HG03439 (cell line): ENCODE measurements at regions not wholly inside any gene's neighbourhood (a gene's known extent, or its start where the extent isn't known, plus 50 kb on each side); places are given as distances from the start of the nearest gene placed in this dataset.

Source experiments
- ATAC-seq: cut with Tn5 transposase; IDR thresholded peaks from one replicate; pipeline ENCODE4 v1.9.1; 2021; ENCODE audit warnings: mild to moderate bottlenecking, moderate library complexity; ENCODE audit not compliant: unreplicated experiment

- no peak for ATAC-seq
Measured at GRCh38 chr6:156461647-156462046, 315.5 kb upstream of the ARID1B start.

DNA sequence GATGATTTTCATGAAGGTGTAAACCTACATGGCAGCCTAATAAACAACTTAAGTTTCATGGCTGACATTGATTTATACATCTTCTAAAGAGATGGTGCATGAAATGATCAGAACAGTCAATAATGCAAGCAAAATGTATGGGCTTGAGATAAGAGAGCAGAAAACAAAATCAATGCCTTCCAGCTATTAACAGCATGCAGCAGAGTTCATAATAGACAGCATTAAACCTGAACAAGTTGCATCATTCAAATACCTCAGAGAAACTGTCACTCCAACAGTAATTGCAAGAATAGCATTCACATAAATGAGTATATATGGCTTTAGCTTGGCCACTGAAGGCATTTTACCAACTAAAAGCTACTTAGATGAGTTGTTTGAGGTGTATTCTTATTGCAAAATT, 319.6 kb upstream of the ARID1B start:
- no peak for ATAC-seq

GRCh38 chr6:156455847-156456246, 321.3 kb upstream of the ARID1B start:
- ATAC-seq, result no peak

DNA sequence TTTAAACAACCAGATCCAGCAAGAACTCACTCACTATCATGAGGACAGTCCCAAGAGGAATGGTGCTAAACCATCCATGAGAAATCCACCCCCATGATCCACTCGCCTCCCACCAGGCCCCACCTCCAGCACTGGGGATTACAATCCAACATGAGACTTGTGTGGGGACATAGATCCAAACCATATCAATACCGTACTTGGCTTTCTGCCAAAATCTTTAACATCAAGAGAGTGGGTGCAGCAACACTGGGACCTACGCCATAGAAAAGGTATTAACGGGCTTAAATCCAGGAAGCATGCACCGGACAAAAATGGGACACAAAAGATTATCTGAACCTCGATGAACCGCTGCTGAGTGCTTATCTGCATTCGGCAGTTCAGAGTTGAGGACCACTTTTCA, 322.3 kb upstream of the ARID1B start:
- no peak for ATAC-seq

DNA sequence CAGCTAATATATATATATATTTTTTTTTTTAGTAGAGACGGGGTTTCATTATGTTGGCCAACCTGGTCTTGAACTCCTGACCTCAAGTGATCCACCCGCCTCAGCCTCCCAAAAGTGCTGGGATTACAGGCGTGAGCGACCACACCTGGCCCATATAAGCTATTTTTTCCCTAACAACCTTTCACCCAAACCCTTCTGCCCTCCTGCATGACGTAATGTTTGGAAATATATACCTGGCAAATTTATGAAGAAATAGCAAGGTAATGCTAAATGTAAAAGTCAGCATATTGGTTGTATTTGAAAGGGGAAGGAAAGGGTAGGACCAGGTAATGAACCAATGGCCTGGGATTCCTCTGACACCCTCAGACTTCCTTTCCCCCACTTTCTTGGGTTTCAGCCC, 325.5 kb upstream of the ARID1B start:
- ATAC-seq, result no peak

- ATAC-seq, result no peak
Measured at GRCh38 chr6:156451088-156451487, 326.1 kb upstream of the ARID1B start.

DNA sequence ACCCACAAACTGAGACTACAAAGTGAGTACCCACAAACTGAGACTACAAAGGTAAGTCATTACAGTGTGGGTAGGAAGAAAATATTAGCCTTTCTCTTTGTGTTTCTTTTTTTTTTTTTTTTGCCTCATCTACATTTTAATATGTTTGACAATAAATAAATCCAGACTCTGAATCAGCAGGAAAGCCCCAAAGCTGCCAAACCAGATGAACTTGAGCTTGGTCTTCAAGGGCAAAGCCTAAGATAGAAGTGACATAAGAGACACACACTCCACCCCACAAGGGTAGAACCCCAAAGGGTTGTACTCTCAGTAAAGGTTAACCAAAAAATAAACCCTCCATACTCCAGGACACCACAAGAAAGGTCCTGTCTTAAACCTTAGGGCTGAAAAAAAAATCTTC, 326.8 kb upstream of the ARID1B start:
- no peak for ATAC-seq

DNA sequence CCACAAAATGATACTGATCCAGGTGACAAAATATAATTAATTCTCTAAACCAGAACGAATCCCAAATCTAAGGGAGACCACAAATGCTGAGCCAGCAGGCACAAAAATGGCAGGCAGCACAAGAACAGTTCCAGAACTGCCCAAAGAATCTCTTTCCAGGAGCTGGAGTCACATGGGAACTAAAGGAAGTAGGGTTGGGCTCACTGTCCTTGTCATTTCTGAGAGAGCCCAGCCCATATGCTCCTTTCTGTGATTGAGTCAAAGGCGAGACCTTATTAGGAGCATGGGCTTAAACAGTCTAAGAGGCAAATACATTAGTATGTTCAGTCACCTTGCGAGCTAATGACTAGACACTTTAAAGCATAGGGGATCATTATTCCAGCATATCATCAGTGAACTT, 327.6 kb upstream of the ARID1B start:
- no peak for ATAC-seq

GRCh38 chr6:156449128-156449527, 328.1 kb upstream of the ARID1B start:
- no peak for ATAC-seq

DNA sequence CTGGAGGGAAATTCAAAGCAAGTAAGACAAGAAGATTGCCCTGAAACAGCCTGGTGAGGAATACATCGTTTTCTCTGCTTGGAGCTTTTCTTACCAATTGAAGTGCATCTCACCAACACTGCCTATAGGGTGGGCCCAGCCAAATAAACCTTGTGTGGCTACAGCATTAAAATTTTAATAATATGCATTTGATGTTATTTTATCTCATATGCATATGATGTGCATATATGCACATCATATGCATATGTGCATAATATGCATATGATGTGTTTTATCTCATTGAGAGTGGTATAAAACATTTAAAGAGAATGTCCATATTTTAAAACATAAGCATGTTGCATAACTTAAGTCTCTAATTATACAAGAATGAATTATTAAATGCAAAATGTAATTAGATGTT, 328.6 kb upstream of the ARID1B start:
- ATAC-seq, result no peak

DNA sequence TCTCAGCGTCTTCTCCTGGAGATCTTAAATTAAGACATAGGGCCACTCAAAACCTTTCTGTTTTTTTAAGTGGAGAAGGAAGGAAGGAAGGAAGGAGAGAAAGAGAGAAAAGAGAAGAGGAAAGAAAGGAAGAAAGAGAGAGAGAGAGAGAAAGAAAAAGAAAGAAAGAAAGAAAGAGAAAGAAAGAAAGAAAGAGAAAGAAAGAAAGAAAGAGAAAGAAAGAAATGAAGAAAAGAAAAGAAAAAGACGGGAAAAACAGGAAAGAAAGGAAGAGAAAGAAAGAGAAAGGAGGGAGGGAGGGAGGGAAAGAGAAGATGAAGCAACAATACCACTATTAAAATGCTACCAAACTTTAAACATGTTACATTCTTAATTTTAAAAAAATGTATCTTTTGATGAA, 336.5 kb upstream of the ARID1B start:
- ATAC-seq, result no peak

DNA sequence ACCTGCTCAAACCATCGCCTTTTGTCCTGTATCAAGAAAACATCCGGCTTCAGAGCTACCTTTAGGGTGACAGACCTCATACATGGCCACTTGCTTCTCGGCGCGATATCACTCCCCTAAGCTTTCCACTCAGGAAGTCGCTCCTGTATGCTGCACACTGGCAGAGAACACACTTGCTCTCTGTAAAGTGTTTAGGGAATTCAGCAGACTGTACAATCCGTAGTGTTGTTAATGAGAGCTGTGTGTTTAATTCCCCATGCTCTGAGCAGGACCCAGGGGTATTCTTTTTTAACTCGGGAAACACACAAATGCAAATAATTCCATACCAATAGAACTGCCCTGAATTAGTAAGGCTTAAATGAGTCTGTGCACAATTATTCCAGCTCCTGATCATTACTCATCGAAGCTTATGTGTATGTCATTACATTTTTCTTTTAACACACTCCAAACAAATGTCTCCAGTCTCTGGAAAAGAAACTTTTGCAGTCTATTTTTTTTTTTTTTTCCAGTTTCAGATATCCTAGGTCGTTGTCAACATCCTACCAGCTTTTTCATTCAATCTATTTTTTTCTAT, 338.7 kb upstream of the ARID1B start:
- ATAC-seq, result no peak

- no peak for ATAC-seq
Measured at GRCh38 chr6:156437121-156437879, 339.9 kb upstream of the ARID1B start.

DNA sequence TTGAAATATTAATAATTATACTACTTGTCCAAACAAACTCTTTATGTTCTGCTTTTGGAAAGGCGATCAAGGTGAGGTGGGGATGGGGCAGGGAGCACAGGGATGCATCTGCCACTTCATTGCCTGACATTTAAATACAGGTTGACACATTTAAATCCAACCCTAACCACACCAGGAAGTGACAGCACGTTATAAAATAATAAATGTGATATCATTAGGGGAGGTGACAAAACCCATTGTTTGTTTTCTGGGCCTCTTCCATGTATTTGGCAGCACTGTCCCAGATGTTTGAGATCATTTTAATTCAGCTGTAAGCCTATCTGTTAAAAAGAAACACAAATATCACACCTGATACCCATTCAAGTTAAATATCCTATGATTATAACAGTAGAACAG, 342.4 kb upstream of the ARID1B start:
- no peak for ATAC-seq

- no peak for ATAC-seq
Measured at GRCh38 chr6:156434049-156434794, 343.0 kb upstream of the ARID1B start.

DNA sequence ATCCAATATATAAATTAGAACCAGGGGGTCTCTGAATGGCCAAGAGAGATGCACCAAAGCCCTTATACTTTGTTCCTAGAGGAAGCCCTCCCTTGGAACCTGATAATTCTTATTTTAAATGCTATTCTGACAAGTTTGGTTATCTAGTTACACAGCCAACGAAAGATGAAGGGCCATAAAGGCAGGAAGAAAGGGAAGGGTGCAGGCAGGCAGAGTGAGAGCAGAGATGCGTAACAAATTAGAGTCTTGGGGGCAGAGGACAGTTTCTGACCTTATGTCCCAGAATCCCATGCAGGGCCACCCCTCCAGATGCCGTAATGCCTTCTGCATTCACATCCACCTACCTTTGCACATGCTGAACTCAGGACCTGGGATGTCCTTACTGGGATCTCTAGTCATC, 344.6 kb upstream of the ARID1B start:
- no peak for ATAC-seq

DNA sequence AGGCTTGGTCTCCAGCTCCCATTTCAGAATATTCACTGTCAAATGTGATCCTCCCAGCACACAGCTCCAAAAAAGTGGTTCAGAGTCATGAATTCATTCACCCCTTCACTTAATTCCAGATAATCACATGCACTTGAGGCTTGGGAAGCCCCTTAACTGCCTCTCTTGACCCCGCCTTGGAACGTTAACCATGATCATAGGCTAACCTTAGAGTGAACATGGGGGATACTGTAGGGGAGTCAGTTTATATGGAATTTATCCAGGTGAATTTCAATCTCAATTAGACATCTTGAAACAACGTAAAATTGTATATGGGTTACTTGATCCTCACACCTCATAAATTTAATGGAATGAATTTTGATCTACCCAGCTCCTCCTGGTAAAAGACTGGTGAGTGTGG, 346.8 kb upstream of the ARID1B start:
- no peak for ATAC-seq

GRCh38 chr6:156427345-156427744, 349.8 kb upstream of the ARID1B start:
- no peak for ATAC-seq

GRCh38 chr6:156425359-156426020, 351.7 kb upstream of the ARID1B start:
- no peak for ATAC-seq

DNA sequence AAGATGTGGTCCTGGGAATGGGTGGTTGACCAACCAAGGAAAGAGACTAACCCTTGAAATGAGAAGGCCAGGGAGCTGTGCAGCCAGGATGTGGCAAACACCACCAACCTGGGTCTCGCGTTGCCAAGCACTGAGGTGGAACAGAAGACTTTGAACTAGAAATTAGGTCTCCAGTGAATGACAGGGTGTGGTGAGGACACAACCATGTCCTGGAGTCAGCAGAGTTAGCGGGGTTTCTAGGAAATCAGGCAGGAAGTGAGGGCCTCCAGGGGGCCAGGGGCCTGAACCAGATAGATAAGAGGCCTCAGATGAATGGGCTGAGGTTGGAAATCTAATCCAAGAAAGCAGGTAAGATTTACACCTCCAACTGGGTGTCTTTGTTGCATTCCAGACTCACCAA, 353.3 kb upstream of the ARID1B start:
- no peak for ATAC-seq

DNA sequence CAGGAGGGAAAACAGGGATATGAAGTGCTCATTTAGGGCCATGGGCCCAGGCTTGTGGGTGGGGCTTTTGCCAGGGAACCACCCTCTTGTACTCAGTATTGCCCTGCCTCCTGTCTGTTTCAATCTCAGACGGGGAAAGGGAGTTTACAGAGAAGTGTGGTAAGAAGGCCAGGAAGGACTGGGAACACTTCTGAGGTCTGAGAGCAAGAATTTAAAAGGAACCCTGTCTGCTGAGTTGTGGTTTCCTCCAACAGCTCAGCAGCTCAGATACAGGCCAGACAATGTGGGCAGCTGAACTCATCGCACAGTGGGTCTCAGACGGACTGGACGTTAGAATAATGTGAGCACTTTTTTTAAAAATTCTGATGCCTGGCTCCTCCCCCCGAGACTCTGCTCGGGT, 354.1 kb upstream of the ARID1B start:
- no peak for ATAC-seq

- ATAC-seq, result no peak
Measured at GRCh38 chr6:156421933-156422332, 355.2 kb upstream of the ARID1B start.
